ENCODE measurements at regions not wholly inside any gene's neighbourhood (a gene's known extent, or its start where the extent isn't known, plus 50 kb on each side); places are given as distances from the start of the nearest gene placed in this dataset.

- DNase-seq (ENCODE audit: low read depth, low spot score) = no peak
- TF ChIP-seq CTCF (IDR thresholded peaks at IDR 0.05; ENCODE audit: insufficient read depth, low read length, missing control alignments) = no peak
- CTCF ChIA-PET = no interaction called here
- H3K4me3 ChIP-seq (ENCODE audit: low read depth, low read length) = no peak overlapping the region
- POLR2A ChIA-PET = no interaction called here
These were observed 283.6 kb upstream of the ATP5MC3 start for GRCh38 chr2:175465101-175465500.

GRCh38 chr2:175464311-175464670, 282.8 kb upstream of the ATP5MC3 start:
- no peak for DNase-seq (ENCODE audit: low read depth, low spot score)
- CTCF ChIA-PET = no interaction called here
- POLR2A ChIA-PET = no interaction called here

DNA sequence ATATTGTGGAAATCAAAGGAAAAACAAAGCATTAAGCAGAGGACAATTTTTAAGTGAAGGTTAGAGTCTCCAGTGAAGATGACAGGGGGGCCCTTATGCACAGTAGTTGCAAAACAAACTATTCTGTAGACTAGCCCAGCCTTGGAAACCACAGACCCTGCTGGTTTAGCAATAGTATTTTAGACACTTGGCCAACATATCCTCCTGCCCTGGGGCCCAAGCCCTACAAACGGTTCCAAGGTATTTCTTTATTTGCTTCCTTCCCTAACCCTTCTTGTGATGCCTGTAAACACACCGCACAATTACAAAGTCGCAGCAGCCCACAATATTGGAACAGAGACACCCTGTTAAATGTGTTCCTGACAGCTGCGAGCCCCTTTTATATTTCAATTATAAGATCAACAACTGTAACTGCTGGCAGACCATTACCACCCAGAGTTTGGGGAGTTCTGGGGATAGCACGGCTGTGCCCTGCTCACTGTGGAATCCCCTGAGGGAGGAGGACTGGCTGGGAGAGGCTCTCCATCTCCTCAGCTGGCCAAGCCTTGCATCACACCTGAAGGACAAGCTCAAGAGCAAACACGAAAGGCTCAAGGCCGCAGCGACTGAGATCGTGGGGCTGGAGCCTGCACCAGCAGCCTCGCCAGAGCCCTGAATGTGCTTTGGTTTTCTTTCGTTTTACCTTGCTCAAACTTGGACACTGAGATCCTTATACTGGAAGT, 282.2 kb upstream of the ATP5MC3 start:
- ChIA-PET CTCF (no interaction called here), POLR2A (no interaction called here)
- no peak for TF ChIP-seq CTCF (IDR thresholded peaks at IDR 0.05; ENCODE audit: insufficient read depth, low read length, missing control alignments)
- DNase-seq (ENCODE audit: low read depth, low spot score) = no peak
- H3K4me3 ChIP-seq (ENCODE audit: low read depth, low read length) = no peak overlapping the region

More at GRCh38 chr2:175464311-175464670, 282.8 kb upstream of the ATP5MC3 start:
- TF ChIP-seq CTCF (IDR thresholded peaks at IDR 0.05; ENCODE audit: insufficient read depth, low read length, missing control alignments) = no peak
- H3K4me3 ChIP-seq (ENCODE audit: low read depth, low read length) = no peak overlapping the region

DNA sequence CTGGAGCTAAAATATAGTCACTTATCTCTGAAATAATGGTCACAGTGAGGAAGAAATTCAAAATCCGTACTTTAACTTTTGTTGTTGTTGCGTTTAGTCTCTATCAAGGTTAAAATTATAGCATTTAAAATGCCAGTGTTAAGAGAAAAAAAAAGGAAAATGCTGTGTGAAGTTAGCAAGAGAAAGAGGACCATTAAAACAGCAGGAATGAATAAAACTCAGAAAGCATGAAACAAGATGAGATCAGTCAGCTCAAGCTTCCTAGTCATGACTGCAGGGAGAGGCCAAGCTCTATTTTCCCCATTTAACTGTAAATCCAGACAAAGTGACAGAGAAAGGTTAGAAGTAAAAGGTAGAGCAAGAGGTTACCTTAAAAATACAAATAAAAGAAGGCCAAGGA, 281.7 kb upstream of the ATP5MC3 start:
- POLR2A ChIA-PET = no interaction called here
- no peak for TF ChIP-seq CTCF (IDR thresholded peaks at IDR 0.05; ENCODE audit: insufficient read depth, low read length, missing control alignments)
- no peak for DNase-seq (ENCODE audit: low read depth, low spot score)
- H3K4me3 ChIP-seq (ENCODE audit: low read depth, low read length) = no peak overlapping the region
- CTCF ChIA-PET = no interaction called here

DNA sequence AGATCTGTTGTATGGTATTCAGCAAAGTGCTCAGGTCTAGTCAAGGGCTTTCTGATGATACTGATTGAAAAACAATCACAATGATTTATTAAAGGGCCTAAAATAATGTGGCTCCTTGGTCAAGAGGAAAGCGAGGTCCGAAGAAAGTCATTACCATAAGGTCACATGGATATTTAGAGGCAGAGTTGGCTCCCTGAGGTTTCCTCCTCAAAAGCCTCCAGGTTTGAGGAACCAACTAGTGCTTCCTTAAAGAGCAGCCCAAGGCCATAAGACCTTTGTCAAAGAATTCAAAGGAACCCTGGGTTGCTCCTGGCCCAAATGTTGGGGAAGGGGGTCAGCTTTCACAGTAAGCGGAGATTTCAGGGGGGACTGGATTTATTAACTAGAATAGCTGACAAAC, 280.7 kb upstream of the ATP5MC3 start:
- ChIA-PET POLR2A (no interaction called here), CTCF (no interaction called here)
- DNase-seq (ENCODE audit: low read depth, low spot score) = no peak
- no peak for TF ChIP-seq CTCF (IDR thresholded peaks at IDR 0.05; ENCODE audit: insufficient read depth, low read length, missing control alignments)
- H3K4me3 ChIP-seq (ENCODE audit: low read depth, low read length) = no peak overlapping the region

- POLR2A ChIA-PET = no interaction called here
- H3K4me3 ChIP-seq (ENCODE audit: low read depth, low read length) = no peak overlapping the region
- no peak for DNase-seq (ENCODE audit: low read depth, low spot score)
- CTCF ChIA-PET = no interaction called here
- TF ChIP-seq CTCF (IDR thresholded peaks at IDR 0.05; ENCODE audit: insufficient read depth, low read length, missing control alignments) = no peak
These were observed 280.3 kb upstream of the ATP5MC3 start for GRCh38 chr2:175461839-175462238.

Data from AG04449 (cell line).